Natural killer cell (primary cell): ENCODE measurements at regions not wholly inside any gene's neighbourhood (a gene's known extent, or its start where the extent isn't known, plus 50 kb on each side); places are given as distances from the start of the nearest gene placed in this dataset.

Source experiments
- ATAC-seq, 3 donors: fragments of 150-1000 bp in 2 of 3; fragments of 200-7000 bp in 1 of 3; cut with Tn5 transposase; 1 replicate in 1 of 3; 2 replicates in 2 of 3; pipeline ENCODE4 v1.10.0; 2021; ENCODE audit warnings: mild to moderate bottlenecking in 2 of 3, moderate library complexity in 2 of 3
- DNase-seq, 2 donors: peaks; one replicate each; pipeline versions ENCODE4 v3.0.0 to v3.0.0-alpha.2; 2013 to 2021; ENCODE audit warnings: mixed read lengths in 1 of 2
- H3K27ac ChIP-seq: one replicate; pipeline ENCODE4 v1.5.1; 2013; ENCODE audit warnings: mild to moderate bottlenecking, low read length
- H3K27me3 ChIP-seq: one replicate; pipeline ENCODE4 v1.6.1; 2013; ENCODE audit warnings: low read length; ENCODE audit not compliant: control insufficient read depth, insufficient read depth
- H3K36me3 ChIP-seq: one replicate; pipeline ENCODE4 v1.6.1; 2013; ENCODE audit warnings: low read length; ENCODE audit not compliant: control insufficient read depth, insufficient read depth
- H3K4me1 ChIP-seq: one replicate; pipeline ENCODE4 v1.6.1; 2013; ENCODE audit warnings: low read length; ENCODE audit not compliant: control insufficient read depth, insufficient read depth
- H3K4me3 ChIP-seq: one replicate; pipeline ENCODE4 v1.5.1; 2013; ENCODE audit warnings: low read length
- H3K9me3 ChIP-seq: one replicate; pipeline ENCODE4 v1.6.1; 2013; ENCODE audit warnings: low read length; ENCODE audit not compliant: control insufficient read depth, insufficient read depth
- H3K27ac Mint-ChIP-seq, 2 donors: one replicate each; pipeline ENCODE4 v1.8.0; 2022; ENCODE audit warnings: mild to moderate bottlenecking in 2 of 2, mixed read lengths in 2 of 2, moderate library complexity in 1 of 2
- H3K27me3 Mint-ChIP-seq, 2 donors: one replicate each; pipeline ENCODE4 v1.8.0; 2022; ENCODE audit warnings: low read depth in 2 of 2, mixed read lengths in 2 of 2
- H3K36me3 Mint-ChIP-seq: one replicate; pipeline ENCODE4 v1.8.0; 2022; ENCODE audit warnings: mixed read lengths
- H3K4me1 Mint-ChIP-seq, 2 donors: one replicate each; pipeline ENCODE4 v1.8.0; 2022; ENCODE audit warnings: mixed read lengths in 2 of 2
- H3K4me3 Mint-ChIP-seq: one replicate; pipeline ENCODE4 v1.8.0; 2022; ENCODE audit warnings: mild to moderate bottlenecking, moderate library complexity, mixed read lengths
- H3K9me3 Mint-ChIP-seq, 2 donors: one replicate each; pipeline ENCODE4 v1.8.0; 2022; ENCODE audit warnings: mixed read lengths in 2 of 2
- CTCF ChIP-seq: fragments of 200-600 bp; IDR thresholded peaks from one replicate; pipeline ENCODE4 v1.8.0; 2022; ENCODE audit warnings: antibody characterized with exemption
- WGBS: methylation state at CpG from one replicate; pipeline ENCODE4 v1.1.7; 2013; ENCODE audit warnings: missing lambda C conversion rate; ENCODE audit not compliant: insufficient coverage; 5-methylcytosine and 5-hydroxymethylcytosine counted together
- intact Hi-C: fragments of 100-400 bp; cut with micrococcal nuclease; formaldehyde crosslinking; loops from one replicate; pipeline ENCODE4 v1.14.2; 2022

- Mint-ChIP-seq H3K9me3 (peaks cover 4 to 5% of the 10 kb centered on the region in 2 donors), H3K4me3 (no peak overlapping the region), H3K4me1 (no peaks in the 10 kb centered on the region), H3K36me3 (no peaks in the 10 kb centered on the region), H3K27ac (no peak overlapping the region), H3K27me3 (no peaks in the 10 kb centered on the region)
- ATAC-seq, result no peak
- 82% methylated on average over 7 of the region's 9 CpGs for WGBS
- Histone ChIP-seq H3K4me3 (no peak overlapping the region), H3K27me3 (no peaks in the 10 kb centered on the region), H3K4me1 (no peaks in the 10 kb centered on the region), H3K27ac (no peak overlapping the region), H3K36me3 (no peaks in the 10 kb centered on the region), H3K9me3 (peaks cover 3% of the 10 kb centered on the region)
- no peak for DNase-seq
- intact Hi-C loops, result loop anchor here (10.0 kb wide), 1 partner anchor 189 kb away; no protein-coding TSS in a partner anchor
- no peak for TF ChIP-seq CTCF
These were observed 288.2 kb upstream of the ST6GAL2 start for GRCh38 chr2:107174171-107174570.

DNA sequence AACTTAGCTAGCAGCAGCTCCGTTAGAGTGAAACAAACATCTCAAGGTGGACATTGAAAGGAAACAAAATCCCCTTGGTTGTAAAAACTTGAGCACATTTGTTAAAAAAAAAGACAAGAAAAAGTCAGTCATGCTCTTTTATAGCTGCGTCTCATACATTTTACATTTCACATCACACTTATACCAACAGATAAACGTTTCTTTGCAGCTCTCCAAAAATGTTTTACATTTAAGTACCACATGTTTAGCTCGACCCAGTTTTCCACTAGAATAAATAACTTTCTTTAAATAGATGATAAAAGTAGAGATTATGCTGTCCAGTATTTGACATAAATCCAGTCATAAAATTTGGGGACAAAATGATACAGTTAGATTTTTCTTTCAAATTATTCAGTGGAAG, 297.0 kb upstream of the ST6GAL2 start:
- ATAC-seq, result no peak
- no peak overlapping the region for H3K4me3 Mint-ChIP-seq
- TF ChIP-seq CTCF, result no peak
- H3K27me3 Mint-ChIP-seq, result no peaks in the 10 kb centered on the region
- H3K4me1 Mint-ChIP-seq, result no peaks in the 10 kb centered on the region
- Histone ChIP-seq H3K36me3 (no peaks in the 10 kb centered on the region), H3K27ac (no peak overlapping the region), H3K4me1 (no peaks in the 10 kb centered on the region), H3K9me3 (peaks cover 10% of the 10 kb centered on the region), H3K4me3 (no peak overlapping the region), H3K27me3 (no peaks in the 10 kb centered on the region)
- WGBS, result 84% methylated on average over 2 of the region's 4 CpGs
- no peak overlapping the region for H3K27ac Mint-ChIP-seq
- H3K36me3 Mint-ChIP-seq, result no peaks in the 10 kb centered on the region
- DNase-seq, result no peak
- H3K9me3 Mint-ChIP-seq, result peaks cover 4 to 8% of the 10 kb centered on the region in 2 donors
- intact Hi-C loops, result no loop called here

DNA sequence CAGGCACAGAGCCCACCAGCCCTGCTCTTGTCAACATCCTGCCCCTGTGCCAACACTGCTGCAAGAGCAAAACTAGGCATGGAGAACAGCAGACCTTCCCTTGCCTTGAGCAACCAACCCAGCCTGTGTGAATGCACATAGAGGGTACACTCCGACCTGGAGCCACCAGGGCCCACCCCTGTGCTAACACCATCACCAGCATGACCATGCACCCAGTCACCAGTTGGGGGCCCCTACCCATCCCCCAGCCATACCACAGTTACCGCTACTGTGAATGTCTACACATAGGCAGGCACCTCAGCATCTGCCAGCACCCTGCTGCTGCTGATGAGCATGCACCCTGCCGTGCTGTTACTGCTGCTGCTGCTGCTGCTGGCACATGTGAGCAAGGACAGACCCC, 301.9 kb upstream of the ST6GAL2 start:
- Mint-ChIP-seq H3K4me1 (no peaks in the 10 kb centered on the region), H3K4me3 (no peak overlapping the region), H3K27me3 (no peaks in the 10 kb centered on the region), H3K36me3 (no peaks in the 10 kb centered on the region), H3K27ac (no peak overlapping the region), H3K9me3 (peaks cover 10 to 12% of the 10 kb centered on the region in 2 donors)
- ATAC-seq (no peak), DNase-seq (no peak)
- Histone ChIP-seq H3K4me3 (no peak overlapping the region), H3K4me1 (no peaks in the 10 kb centered on the region), H3K9me3 (peaks cover 10% of the 10 kb centered on the region), H3K27me3 (no peaks in the 10 kb centered on the region), H3K36me3 (no peaks in the 10 kb centered on the region), H3K27ac (no peak overlapping the region)
- no peak for TF ChIP-seq CTCF
- 72% methylated on average over 3 of the region's 3 CpGs for WGBS
- intact Hi-C loops, result no loop called here

- H3K4me3 ChIP-seq, result no peak overlapping the region
- no peak overlapping the region for H3K27ac ChIP-seq
- H3K9me3 ChIP-seq, result peaks cover 3% of the 10 kb centered on the region
- Mint-ChIP-seq H3K36me3 (no peaks in the 10 kb centered on the region), H3K27me3 (no peaks in the 10 kb centered on the region), H3K4me3 (no peak overlapping the region), H3K4me1 (no peaks in the 10 kb centered on the region), H3K9me3 (peaks cover 3 to 8% of the 10 kb centered on the region in 2 donors), H3K27ac (no peak overlapping the region)
- intact Hi-C loops, result no loop called here
- no peaks in the 10 kb centered on the region for H3K27me3 ChIP-seq
- no peak for TF ChIP-seq CTCF
- no peaks in the 10 kb centered on the region for H3K36me3 ChIP-seq
- H3K4me1 ChIP-seq, result no peaks in the 10 kb centered on the region
- no peak for ATAC-seq
- 61% methylated on average over 2 of the region's 3 CpGs for WGBS
- no peak for DNase-seq
These were observed 309.7 kb upstream of the ST6GAL2 start for GRCh38 chr2:107195631-107196030.
